GM10248 (cell line): ENCODE measurements at regions not wholly inside any gene's neighbourhood (a gene's known extent, or its start where the extent isn't known, plus 50 kb on each side); places are given as distances from the start of the nearest gene placed in this dataset.

Experiments
- CTCF ChIA-PET: fragments of 300-600 bp; sonication (Branson Sonifier 250); formaldehyde crosslinking; extraction: SDS; loops from one replicate; lab custom pipeline; 2021; ENCODE audit warnings: antibody characterized with exemption; lab: Yijun Ruan, JAX
- POLR2A ChIA-PET: fragments of 350-650 bp; sonication (Branson Sonifier 250); formaldehyde crosslinking; extraction: SDS; loops from one replicate; lab custom pipeline; 2020; ENCODE audit warnings: antibody characterized with exemption; lab: Yijun Ruan, JAX
- DNase-seq: peaks from one replicate; pipeline ENCODE4 v3.0.0; 2012; ENCODE audit errors: extremely low spot score
- TF ChIP-seq, protein P1 (sequence below): IDR thresholded peaks from 2 replicates; pipeline ENCODE4 v1.5.1; 2012; ENCODE audit warnings: mild to moderate bottlenecking, low read depth; ENCODE audit errors: extremely low read depth, missing control alignments, control extremely low read depth

DNA sequence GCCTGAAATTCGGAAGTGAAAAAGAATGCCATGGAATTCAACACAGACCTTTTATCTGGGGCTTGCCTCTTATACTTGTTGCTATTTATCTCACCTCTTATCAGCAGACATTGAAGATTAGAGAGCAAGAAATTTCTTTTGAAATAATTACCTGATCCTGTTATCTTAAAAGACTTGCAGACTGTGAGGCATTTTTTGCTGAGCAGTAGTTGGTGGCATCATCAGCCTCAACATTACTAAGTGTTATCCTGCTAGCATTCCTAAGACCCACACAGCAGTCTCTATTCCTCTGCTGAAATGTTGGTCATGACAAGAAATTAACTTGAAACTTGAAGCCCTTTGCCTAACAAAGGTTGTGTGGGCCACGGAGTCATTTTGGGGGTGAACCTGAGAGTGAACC, 186.5 kb downstream of the TRIB2 start:
- DNase-seq = no peak
- TF ChIP-seq, protein P1, sequence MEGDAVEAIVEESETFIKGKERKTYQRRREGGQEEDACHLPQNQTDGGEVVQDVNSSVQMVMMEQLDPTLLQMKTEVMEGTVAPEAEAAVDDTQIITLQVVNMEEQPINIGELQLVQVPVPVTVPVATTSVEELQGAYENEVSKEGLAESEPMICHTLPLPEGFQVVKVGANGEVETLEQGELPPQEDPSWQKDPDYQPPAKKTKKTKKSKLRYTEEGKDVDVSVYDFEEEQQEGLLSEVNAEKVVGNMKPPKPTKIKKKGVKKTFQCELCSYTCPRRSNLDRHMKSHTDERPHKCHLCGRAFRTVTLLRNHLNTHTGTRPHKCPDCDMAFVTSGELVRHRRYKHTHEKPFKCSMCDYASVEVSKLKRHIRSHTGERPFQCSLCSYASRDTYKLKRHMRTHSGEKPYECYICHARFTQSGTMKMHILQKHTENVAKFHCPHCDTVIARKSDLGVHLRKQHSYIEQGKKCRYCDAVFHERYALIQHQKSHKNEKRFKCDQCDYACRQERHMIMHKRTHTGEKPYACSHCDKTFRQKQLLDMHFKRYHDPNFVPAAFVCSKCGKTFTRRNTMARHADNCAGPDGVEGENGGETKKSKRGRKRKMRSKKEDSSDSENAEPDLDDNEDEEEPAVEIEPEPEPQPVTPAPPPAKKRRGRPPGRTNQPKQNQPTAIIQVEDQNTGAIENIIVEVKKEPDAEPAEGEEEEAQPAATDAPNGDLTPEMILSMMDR = no peak
- POLR2A ChIA-PET = no interaction called here
- CTCF ChIA-PET = interaction anchor here (1.7 kb wide), 1 partner anchor 33 kb away, joined by 5 read pairs; no protein-coding TSS in a partner anchor

DNA sequence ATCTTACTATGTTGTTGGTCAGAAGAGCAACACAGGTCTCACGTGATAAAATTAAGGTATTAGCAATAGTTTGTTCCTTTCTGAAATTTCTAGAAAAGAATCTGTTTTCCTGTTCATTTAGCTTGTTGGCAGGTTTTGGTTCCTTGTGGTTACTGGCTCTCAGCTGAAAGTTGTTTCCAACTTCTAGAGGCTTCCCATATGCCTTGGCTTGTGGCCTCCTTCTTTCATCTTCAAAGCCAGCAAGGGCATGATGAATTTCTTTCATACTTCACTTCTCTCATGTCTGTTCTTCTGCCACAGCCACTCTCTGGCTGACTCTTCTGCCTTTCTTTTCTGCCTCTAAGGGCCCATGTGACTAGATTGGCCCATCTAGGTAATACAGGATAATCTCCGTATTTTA, 193.7 kb downstream of the TRIB2 start:
- CTCF ChIA-PET = interaction anchor here (1.5 to 1.7 kb wide), 2 partner anchors 20 to 21 kb away, joined by 3 to 4 read pairs; no protein-coding TSS in a partner anchor
- DNase-seq = no peak
- TF ChIP-seq, protein P1 = no peak
- POLR2A ChIA-PET = no interaction called here

DNA sequence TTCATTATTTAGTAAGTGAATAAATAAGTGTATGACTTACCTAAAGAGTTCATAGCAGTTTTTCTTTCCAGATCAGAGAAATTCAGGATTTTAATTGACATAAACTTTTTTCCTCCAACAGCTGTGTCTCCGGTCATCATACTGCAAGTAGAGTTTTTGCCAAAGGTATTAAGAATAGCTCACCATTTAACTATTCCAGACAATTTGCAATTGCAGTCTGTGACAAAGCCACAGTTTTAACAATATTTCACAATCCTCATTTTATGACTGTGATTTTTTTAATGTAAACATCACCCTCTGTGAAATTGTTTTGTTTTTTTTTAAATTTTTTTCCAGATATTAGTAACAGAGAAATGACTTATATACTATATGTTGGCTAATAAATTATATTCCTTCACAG, 199.1 kb downstream of the TRIB2 start:
- no peak for DNase-seq
- ChIA-PET POLR2A (no interaction called here), CTCF (interaction anchor here (0.7 kb wide), 1 partner anchor 14 kb away, joined by 3 read pairs; no protein-coding TSS in a partner anchor)
- TF ChIP-seq, protein P1 = no peak

DNA sequence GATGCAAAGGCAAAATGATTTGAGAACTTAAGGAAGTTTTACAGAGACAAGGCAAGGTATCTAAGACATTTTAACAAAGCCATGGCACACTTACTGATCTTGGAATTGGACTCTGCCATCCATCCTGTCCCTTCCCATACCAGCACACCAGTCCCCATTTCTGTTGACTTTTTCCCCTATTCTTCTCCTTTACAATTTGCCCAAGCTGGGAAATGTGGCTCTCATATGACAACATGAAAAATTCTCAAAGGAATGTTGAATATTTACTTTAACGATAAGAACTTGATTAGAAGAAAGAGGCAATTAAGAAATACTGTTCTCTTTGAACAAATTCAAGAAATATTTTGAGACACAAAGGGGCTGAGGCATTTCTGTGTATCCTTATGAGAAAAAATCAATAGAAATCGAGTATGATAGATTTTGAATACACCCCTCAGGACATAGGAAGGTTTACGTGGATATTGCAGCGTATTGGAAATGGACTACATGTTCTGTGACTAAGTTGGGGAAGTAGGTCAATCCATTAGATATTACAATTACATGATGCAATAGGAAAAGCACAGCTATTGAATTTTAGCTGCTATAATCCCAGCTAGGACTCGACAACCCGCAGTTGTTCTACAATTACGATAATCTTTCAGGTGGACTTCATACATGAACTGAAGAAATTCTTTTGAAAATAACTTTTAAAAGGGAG, 201.6 kb downstream of the TRIB2 start:
- no peak for DNase-seq
- TF ChIP-seq, protein P1 = no peak
- POLR2A ChIA-PET = no interaction called here
- CTCF ChIA-PET = interaction anchor here (1.2 to 2.2 kb wide), 3 partner anchors 10 to 51 kb away, joined by 3 to 11 read pairs (median 3); no protein-coding TSS in a partner anchor

DNA sequence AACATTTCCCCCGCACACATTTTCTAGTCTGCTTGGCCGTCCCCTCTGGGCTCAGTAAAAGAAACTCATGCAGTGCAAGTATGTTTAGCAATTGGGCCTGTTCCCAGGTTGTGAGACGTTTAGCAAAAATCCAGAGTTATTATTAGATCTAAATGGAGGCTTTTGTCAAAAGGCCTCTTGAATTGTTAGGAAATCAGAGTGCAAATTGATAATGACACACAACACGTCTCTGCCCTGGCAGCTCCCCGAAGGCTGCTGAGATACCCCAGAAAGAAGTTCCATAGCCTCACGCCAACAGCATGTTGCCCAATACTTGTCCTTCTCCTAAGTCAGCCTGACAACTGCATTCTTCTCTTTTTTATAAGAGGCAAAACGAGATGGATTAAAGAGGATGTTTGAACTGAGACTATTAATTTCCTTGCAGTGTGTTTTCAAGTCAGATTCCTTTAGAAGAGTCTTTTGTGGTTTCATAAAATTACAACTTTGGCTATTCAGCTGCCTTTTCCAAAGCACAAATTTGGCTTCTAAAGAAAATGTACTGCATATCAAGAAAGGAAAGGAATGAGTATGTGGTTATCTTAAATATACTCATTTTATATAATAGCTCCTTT, 202.2 kb downstream of the TRIB2 start:
- POLR2A ChIA-PET = no interaction called here
- no peak for DNase-seq
- TF ChIP-seq, protein P1 = no peak
- CTCF ChIA-PET = interaction anchor here (1.2 to 2.2 kb wide), 3 partner anchors 9 to 51 kb away, joined by 3 to 11 read pairs (median 3); no protein-coding TSS in a partner anchor

DNA sequence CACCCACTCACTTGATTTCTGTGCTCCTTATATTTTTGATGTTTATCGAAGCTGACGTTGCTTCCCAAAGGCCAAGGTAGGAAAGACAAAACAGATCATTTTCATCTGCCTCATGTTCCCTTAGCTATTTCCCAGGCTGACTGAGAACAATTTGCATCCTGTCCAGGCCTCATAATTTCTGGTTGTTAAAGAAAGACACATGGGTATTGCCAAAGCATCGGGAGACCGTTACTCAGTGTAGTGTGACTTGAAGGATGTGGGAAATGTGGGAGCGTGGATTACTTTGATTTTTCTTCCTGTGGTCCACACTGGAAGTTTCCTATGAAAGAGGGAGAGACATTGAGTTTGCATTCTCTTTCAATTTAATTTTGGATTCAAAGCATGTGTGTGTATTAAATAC, 204.6 kb downstream of the TRIB2 start:
- ChIA-PET POLR2A (no interaction called here), CTCF (interaction anchor here (1.0 kb wide), 1 partner anchor 10 kb away, joined by 5 read pairs; no protein-coding TSS in a partner anchor)
- TF ChIP-seq, protein P1 = no peak

More for the DNA sequence above, 204.6 kb downstream of the TRIB2 start:
- DNase-seq = no peak
